ENCODE measurements at regions not wholly inside any gene's neighbourhood (a gene's known extent, or its start where the extent isn't known, plus 50 kb on each side); places are given as distances from the start of the nearest gene placed in this dataset.
"Not testable (repeated sequence)": the region's sequence is repeated elsewhere in the genome, so short reads cannot be mapped to it uniquely, and the experiment has no call there.

DNA sequence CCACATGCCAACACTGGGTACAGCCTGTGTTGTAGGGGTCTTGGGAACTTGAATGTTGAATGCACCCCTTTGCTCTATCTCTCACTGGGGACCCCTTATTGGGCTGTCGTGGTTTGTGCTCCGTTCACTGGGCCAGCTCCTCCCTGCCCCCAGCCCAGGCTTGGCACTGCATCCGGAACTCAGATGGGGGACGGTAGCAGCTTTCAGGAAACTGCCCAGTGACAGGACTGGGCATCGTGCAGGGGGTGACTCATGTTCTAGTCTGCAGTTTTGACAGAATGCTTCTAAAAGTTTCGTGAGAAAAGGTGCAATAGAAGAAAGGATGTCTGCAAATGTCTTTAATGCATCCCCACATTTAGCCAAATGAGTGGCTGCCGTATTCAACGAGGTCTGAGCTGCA, 162.0 kb downstream of the TRIM43 start:
- peaks cover 1 to 15% (median 5%) of the 10 kb centered on the region in 5 donors for H3K27me3 Mint-ChIP-seq
- H3K36me3 Mint-ChIP-seq, H3K4me3 Mint-ChIP-seq, H3K27ac Mint-ChIP-seq, ATAC-seq, DNase-seq, POLR2A ChIA-PET, H3K9me3 Mint-ChIP-seq, H3K4me1 Mint-ChIP-seq: not testable (repeated sequence)

DNA sequence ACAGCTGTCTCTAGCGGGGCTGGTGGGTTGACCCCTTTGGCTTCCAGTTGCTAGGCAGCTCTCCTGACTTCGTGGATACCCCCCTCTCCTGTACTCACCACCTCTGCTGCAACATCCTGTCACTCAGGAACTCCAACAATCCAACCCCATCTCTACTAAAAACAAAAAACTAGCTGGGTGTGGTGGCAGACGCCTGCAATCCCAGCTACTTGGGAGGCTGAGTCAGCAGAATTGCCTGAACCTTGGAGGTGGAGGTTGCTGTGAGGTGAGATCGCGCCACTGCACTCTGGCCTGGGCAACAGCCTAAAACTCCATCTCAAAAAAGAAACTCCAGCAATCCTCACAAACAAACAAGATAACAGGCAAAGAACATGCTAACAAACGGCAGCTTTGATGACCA, 162.4 kb downstream of the TRIM43 start:
- H3K4me1 Mint-ChIP-seq, ATAC-seq, H3K9me3 Mint-ChIP-seq, H3K36me3 Mint-ChIP-seq, H3K27ac Mint-ChIP-seq, H3K4me3 Mint-ChIP-seq, POLR2A ChIA-PET, DNase-seq: not testable (repeated sequence)
- peaks cover 1 to 15% (median 5%) of the 10 kb centered on the region in 5 donors for H3K27me3 Mint-ChIP-seq

DNA sequence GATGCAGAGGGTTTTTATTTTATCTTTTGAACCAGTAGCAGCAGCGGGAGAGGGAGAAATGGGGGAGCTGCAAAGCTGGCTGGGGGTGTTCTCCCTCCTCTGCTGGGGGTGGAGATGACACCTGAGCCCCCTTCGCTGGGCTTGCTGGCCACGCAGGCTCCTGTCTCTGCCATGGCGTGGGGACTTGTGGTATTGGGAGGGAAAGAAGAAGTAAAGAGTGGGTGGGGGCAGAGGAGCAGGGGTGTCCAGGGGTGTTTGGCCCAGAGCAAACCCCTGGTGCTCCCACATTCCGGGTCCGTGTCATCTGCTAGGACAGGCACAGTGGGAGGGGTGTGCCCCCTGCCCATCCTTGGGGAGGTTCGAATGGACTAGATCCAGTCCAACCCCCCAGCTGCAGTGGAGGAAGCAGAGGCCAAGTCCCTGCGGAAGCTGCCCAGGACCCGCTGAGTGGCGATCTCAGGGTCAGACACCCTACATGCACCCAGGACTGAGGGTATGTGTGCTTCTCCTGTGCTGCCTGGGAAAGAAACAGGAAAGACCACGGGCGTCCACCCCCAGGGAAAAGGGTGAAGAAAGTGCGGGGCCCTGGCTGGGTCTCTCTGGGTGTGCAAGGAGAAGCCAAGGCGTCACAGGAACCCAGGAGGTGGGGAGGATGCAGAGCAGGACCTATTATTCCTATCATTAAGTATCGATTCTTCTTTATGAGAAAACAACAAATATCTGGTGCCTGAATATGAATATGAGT, 163.2 kb downstream of the TRIM43 start:
- H3K36me3 Mint-ChIP-seq, ATAC-seq, POLR2A ChIA-PET, H3K9me3 Mint-ChIP-seq, H3K4me1 Mint-ChIP-seq, H3K4me3 Mint-ChIP-seq, DNase-seq: not testable (repeated sequence)
- peaks cover 0 to 15% (median 5%) of the 10 kb centered on the region in 5 donors for H3K27me3 Mint-ChIP-seq
- H3K27ac Mint-ChIP-seq, result peak overlapping the region in 1 of 10 donors; percentile 67

DNA sequence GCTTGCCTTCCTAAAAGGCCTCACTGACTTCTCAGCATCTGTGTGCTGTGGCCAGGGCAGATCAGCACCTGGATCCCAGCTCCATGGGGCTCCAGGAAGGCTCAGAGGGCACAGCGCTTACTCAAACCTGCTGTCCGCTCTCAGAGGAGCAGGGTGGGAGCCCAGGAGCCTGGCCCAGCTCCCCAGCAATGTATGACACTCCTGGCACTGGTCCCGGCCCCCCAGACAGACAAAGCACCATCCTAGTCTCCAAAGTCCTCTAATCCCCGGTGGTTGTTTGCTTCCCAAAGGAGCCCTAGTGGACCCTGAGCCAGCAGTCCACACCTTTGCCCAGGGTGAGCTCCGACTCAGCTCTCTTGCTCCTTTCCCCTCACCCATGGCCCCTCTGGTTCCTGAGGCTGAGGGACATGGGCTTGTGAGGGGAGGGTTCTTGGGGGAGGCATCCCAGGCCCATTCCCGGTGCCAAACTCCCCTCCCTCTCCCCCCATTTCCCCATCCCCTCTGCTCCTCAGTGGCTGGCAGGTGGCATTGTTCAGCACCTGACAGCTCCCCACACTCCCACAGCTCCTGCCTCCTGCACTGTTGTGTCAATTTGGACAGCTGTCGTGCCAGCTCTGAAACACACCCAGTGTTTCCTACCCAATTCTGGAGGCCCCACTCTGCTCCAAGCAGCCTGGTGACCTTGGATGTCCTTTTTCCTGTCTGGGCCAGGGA, 164.3 kb downstream of the TRIM43 start:
- peaks cover 0 to 12% (median 5%) of the 10 kb centered on the region in 5 donors for H3K27me3 Mint-ChIP-seq
- H3K36me3 Mint-ChIP-seq, H3K4me3 Mint-ChIP-seq, H3K9me3 Mint-ChIP-seq, H3K27ac Mint-ChIP-seq, DNase-seq, POLR2A ChIA-PET, ATAC-seq, H3K4me1 Mint-ChIP-seq: not testable (repeated sequence)

DNA sequence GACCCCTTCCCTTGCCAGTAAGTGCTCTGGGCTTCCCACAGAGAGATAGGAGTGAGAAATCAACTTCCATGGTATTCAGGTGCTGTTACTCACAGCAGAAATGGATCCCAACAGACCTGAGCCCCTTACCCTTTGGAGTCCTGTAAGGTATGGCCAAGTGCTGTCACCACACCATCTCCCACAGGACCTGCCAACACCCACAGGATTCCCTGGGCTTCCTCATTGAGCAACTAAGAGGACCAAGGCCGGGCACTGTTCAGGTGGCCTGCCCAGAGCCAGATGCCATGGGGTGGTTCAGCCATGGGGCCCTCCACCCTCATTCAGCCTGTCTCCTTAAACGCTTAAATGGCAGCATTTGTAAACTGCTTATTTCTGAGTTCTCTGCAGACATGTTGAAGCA, 166.2 kb downstream of the TRIM43 start:
- no peak overlapping the region for H3K4me3 Mint-ChIP-seq
- peaks cover 0 to 8% (median 0%) of the 10 kb centered on the region in 5 donors for H3K27me3 Mint-ChIP-seq
- DNase-seq, result no peak
- POLR2A ChIA-PET, result no interaction called here
- no peak for ATAC-seq
- H3K27ac Mint-ChIP-seq, result no peak overlapping the region
- H3K9me3 Mint-ChIP-seq, result no peaks in the 10 kb centered on the region
- H3K4me1 Mint-ChIP-seq, result no peaks in the 10 kb centered on the region
- H3K36me3 Mint-ChIP-seq, result no peaks in the 10 kb centered on the region

DNA sequence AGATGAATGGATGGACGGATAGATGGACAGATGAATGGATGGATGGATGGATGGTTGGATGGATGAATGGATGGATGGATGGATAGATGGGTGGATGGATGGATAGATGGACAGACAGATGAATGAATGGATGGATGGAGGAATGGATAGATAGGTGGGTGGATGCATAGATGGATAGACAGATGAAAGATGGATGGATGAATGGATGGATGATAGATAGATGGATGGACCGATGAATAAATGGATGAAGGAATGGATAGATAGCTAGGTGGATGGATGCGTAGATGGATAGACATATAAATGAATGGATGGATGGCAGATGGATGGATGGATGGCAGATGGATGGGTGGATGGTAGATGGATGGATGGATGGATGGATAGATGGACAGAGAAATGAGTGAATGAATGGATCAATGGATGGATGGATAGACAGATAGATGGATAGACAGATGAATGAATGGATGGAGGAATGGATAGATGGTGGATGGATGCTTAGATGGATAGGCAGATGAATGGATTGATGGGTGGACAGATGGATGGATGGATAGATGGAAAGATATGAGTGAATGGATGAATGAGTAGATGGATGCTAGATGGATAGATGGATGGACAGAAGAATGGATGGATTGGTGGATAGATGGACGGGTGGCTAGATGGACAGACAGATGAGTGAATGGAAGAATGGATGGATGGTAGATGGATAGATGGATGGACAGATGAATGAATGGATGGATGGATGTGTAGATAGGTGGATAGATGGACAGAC, 167.9 kb downstream of the TRIM43 start:
- no peaks in the 10 kb centered on the region for H3K4me1 Mint-ChIP-seq
- no peak for DNase-seq
- no peak overlapping the region for H3K4me3 Mint-ChIP-seq
- H3K27me3 Mint-ChIP-seq, result peaks cover 0 to 2% (median 0%) of the 10 kb centered on the region in 5 donors
- ATAC-seq, result no peak
- H3K36me3 Mint-ChIP-seq, result no peaks in the 10 kb centered on the region
- H3K27ac Mint-ChIP-seq, result no peak overlapping the region
- POLR2A ChIA-PET, result no interaction called here
- no peaks in the 10 kb centered on the region for H3K9me3 Mint-ChIP-seq

DNA sequence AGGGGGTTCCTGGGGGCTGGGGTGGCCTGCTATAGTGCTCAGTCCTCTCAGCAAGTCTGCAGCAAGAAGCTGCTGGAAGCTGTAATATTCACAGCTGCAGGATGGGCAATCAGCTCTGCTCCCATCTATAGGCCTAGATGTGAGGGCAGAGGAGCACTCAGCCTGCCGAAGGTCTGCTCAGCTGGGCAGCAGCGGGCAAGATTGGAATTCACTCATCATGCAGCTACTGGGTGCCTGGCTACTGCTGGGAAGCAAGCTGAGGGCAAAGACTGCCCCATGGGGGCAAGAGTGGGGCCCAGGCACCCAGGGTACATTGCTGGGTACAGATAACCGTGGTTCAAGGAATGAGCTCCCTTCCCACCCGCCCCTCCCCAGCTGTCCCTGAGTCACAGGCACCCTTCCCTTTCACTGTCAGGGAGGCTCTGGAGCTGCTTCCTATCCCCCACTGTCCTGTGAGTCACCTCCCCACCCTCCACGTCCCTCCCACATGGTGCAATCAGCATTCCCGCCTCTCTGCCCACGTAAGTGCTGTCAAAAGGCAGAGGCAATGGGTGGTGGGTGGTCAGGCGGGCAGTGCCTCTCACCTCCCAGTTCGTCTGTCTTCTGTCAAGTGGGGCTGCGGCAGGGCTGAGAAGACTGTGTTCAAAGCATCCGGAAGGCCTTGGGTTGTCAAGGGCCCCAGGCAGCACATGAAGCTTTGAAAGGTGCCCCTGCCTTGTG, 169.2 kb downstream of the TRIM43 start:
- Mint-ChIP-seq H3K27ac (no peak overlapping the region), H3K36me3 (no peaks in the 10 kb centered on the region), H3K4me3 (no peak overlapping the region), H3K27me3 (peaks cover 0 to 2% (median 0%) of the 10 kb centered on the region in 5 donors), H3K4me1 (no peaks in the 10 kb centered on the region), H3K9me3 (no peaks in the 10 kb centered on the region)
- ATAC-seq (no peak), DNase-seq (no peak)
- POLR2A ChIA-PET, result no interaction called here

DNA sequence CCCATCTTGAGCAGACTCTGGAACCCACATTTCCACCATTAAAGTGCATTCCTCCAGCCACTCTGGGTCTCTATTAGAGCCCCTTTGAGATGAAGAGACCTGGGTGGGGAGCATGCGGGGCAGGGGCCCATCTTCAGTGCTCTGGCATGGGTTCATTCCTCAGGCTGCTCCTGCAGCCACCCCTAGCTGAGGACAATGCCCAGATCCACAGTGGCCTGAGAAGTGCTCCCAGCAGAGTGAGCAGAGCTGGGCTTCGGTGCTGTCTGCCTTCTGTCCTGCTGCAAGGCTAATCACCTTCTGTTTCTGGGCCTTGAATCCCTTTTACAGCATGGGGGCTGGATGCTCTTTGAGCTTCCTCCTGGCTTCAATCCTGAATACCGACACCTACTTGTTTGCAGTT, 169.8 kb downstream of the TRIM43 start:
- DNase-seq, result no peak
- POLR2A ChIA-PET, result no interaction called here
- Mint-ChIP-seq H3K9me3 (no peaks in the 10 kb centered on the region), H3K4me3 (no peak overlapping the region), H3K27ac (no peak overlapping the region), H3K36me3 (no peaks in the 10 kb centered on the region), H3K4me1 (no peaks in the 10 kb centered on the region), H3K27me3 (no peaks in the 10 kb centered on the region)
- ATAC-seq, result no peak

DNA sequence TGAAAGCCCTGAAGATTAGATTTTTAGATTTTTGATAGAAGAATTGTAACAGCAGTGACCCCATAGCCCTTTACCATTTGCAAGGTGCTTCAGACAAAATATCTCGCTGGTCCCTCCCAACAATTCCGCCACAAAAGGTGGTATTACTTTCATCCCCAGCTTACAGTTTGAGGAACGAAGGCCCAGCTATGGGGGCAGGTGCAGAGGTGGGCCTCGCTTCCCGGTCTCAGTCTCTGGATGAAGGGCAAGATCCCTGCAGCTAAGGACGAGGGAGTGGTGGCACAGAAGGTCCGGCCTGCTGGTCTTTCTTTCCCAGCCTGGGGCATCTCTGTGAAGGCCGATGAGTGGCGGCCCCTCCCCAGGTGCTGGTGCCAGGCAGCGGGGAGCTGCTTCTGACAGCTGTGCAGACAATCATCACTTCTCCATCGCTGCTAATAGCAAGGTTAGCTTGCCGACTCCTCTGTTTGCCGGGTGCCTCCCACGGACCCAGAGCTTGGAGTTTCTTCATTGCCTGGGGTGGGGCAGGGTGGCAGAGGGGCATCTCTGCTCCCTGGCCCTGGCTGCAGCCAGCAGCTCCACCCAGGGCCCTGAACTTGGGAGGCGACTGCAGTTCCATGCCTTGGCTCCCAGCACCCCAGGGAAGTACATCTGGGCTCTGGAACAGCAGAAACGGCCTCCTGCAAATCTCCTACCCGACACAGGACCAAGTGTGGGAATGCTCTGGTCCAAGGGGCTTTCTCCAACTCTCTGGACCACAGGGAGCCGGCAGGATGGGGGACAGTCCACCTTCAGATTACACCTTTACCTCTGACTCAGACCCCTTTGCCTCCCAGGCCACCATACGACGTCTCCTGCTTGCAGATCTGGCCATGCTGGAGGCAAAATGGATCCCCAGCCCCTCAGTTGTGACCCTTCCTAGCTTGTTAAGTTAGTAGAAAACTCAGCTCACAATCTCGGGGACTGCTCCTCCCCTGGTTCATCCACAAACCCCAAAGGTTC, 170.5 kb downstream of the TRIM43 start:
- DNase-seq, ATAC-seq, H3K27ac Mint-ChIP-seq, H3K4me3 Mint-ChIP-seq, H3K27me3 Mint-ChIP-seq, H3K36me3 Mint-ChIP-seq, H3K4me1 Mint-ChIP-seq, H3K9me3 Mint-ChIP-seq, POLR2A ChIA-PET: not testable (repeated sequence)

DNA sequence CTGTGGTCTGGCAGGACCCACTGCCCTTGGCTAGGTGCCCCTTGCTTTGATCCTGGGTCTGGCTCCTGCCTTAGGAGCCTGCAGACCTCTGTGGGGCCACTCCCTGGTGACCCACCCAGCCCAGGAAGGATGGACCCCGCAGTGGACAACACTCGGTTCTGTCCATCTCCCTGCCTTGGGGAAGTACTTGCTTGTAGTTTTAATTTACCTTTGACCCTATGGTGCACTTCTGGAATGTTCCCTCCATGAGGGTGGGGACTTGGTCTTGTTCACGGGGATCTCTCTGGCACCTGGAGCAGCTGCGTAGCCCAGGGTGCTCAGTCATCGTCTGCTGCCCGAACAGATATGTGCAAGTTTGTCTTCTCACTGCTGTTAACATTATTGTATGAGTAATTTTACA, 171.3 kb downstream of the TRIM43 start:
- H3K27ac Mint-ChIP-seq, H3K4me3 Mint-ChIP-seq, H3K9me3 Mint-ChIP-seq, H3K4me1 Mint-ChIP-seq, POLR2A ChIA-PET, DNase-seq, ATAC-seq, H3K36me3 Mint-ChIP-seq, H3K27me3 Mint-ChIP-seq: not testable (repeated sequence)

DNA sequence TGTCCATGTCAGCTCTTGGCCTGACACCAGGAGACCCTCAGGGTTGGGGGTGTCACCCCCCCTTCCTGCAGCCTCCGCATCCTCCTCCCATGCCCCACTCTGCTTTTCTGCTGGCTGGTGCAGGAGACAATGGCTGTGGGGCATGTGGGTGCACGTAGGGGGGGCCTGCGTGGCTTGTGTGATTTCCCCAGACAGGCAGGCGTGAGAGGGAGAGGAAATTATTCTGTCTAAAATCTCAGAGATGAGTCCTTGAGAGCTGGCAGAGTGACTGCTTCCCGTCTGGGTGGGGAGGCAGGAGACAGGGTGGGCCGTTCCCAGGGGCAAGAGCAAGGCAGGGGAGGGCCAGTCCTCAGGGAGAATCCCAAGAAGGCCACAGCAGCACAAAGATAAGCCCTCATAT, 173.2 kb downstream of the TRIM43 start:
- H3K4me3 Mint-ChIP-seq, H3K4me1 Mint-ChIP-seq, DNase-seq, H3K27ac Mint-ChIP-seq, H3K9me3 Mint-ChIP-seq, POLR2A ChIA-PET, ATAC-seq, H3K36me3 Mint-ChIP-seq, H3K27me3 Mint-ChIP-seq: not testable (repeated sequence)

Data from naive thymus-derived CD8-positive, alpha-beta T cell (primary cell).